GM12878 (cell line): ENCODE measurements at regions not wholly inside any gene's neighbourhood (a gene's known extent, or its start where the extent isn't known, plus 50 kb on each side); places are given as distances from the start of the nearest gene placed in this dataset.

Source experiments
- ATAC-seq: fragments of 200-7000 bp; cut with Tn5 transposase; 3 replicates; pipeline ENCODE4 v1.9.1; 2020; ENCODE audit warnings: mild to moderate bottlenecking, moderate library complexity
- BruUV-seq: library from RNA; stranded (reverse); fragments of 400-500 nt; replicated peaks from 2 replicates; lab custom pipeline; 2021; lab: Mats Ljungman, UMichigan
- CTCF ChIA-PET: fragments of 300-600 bp; sonication (Branson Sonifier 250); formaldehyde crosslinking; extraction: SDS; loops from one replicate; lab custom pipeline; 2021; ENCODE audit warnings: inconsistent platforms; lab: Yijun Ruan, JAX
- POLR2A ChIA-PET: fragments of 350-600 bp; formaldehyde crosslinking; extraction: SDS; loops from one replicate; lab custom pipeline; 2021; ENCODE audit warnings: inconsistent platforms; lab: Charles Lee
- RAD21 ChIA-PET: fragments of 300-600 bp; sonication (Branson Sonifier 250); formaldehyde crosslinking; loops from one replicate; lab custom pipeline; 2023; ENCODE audit warnings: antibody characterized with exemption; ENCODE audit not compliant: unreplicated experiment; lab: Charles Lee
- SMC1A ChIA-PET: fragments of 300-600 bp; sonication (Branson Sonifier 250); formaldehyde crosslinking; loops from one replicate; lab custom pipeline; 2023; ENCODE audit not compliant: unreplicated experiment, uncharacterized antibody; lab: Charles Lee
- DNase-seq: peaks from one replicate; pipeline ENCODE4 v3.0.0-alpha.2; 2011; ENCODE audit warnings: low read depth, low spot score
- FAIRE-seq: peaks from 3 replicates; lab custom pipeline; 2011; peaks lifted over from hg19 to GRCh38; lab: Jason Lieb, UNC
- H2AFZ ChIP-seq: 2 replicates; pipeline ENCODE4 v1.6.0; 2011; ENCODE audit warnings: low read depth, low read length, control low read depth; ENCODE audit not compliant: control insufficient read depth
- H3K27ac ChIP-seq: 2 replicates; pipeline ENCODE4 v1.5.1; 2011; ENCODE audit warnings: control low read depth; ENCODE audit not compliant: control insufficient read depth, insufficient read depth
- H3K27me3 ChIP-seq, 2 experiments: replicated peaks in 1 of 2; 2 replicates each; pipeline versions ENCODE4 v1.6.0 to v1.6.1; 2011; ENCODE audit warnings: low read length in 1 of 2; ENCODE audit not compliant: control insufficient read depth in 2 of 2, insufficient read depth in 2 of 2
- H3K36me3 ChIP-seq, 2 experiments: 2 replicates each; pipeline ENCODE4 v1.5.1; 2011; ENCODE audit warnings: low read length in 1 of 2; ENCODE audit not compliant: control insufficient read depth in 2 of 2, insufficient read depth in 2 of 2
- H3K4me1 ChIP-seq: 2 replicates; pipeline ENCODE4 v1.6.1; 2011; ENCODE audit warnings: mild to moderate bottlenecking, low read length, moderate library complexity, mixed read lengths; ENCODE audit not compliant: control insufficient read depth, insufficient read depth
- H3K4me2 ChIP-seq: 2 replicates; pipeline ENCODE4 v1.6.0; 2011; ENCODE audit warnings: control low read depth; ENCODE audit not compliant: control insufficient read depth, insufficient read depth
- H3K4me3 ChIP-seq: fragments of 200-600 bp; sonication (generic); 2 replicates; pipeline ENCODE4 v1.5.1; 2016
- H3K79me2 ChIP-seq: 2 replicates; pipeline ENCODE4 v1.6.0; 2011; ENCODE audit warnings: low read length; ENCODE audit not compliant: control insufficient read depth, insufficient read depth
- H3K9ac ChIP-seq: 2 replicates; pipeline ENCODE4 v1.8.0; 2011; ENCODE audit warnings: low read length, control low read depth, mixed read lengths; ENCODE audit not compliant: control insufficient read depth, insufficient read depth
- H3K9me3 ChIP-seq: replicated peaks from 3 replicates; pipeline ENCODE4 v1.5.1; 2011; ENCODE audit warnings: mild to moderate bottlenecking, low read length; ENCODE audit not compliant: control insufficient read depth, insufficient read depth
- H4K20me1 ChIP-seq: 2 replicates; pipeline ENCODE4 v1.6.0; 2011; ENCODE audit not compliant: control insufficient read depth, insufficient read depth
- IKZF1 ChIP-seq: fragments of 450-650 bp; conservative IDR thresholded peaks from 2 replicates; pipeline ENCODE4 v1.6.1; 2017; ENCODE audit warnings: antibody characterized with exemption, mild to moderate bottlenecking
- IKZF2 ChIP-seq, 2 experiments: fragments of 450-650 bp; IDR thresholded peaks; 2 replicates each; pipeline ENCODE4 v1.6.1; 2017; ENCODE audit warnings: mild to moderate bottlenecking in 2 of 2, moderate library complexity in 2 of 2
- WGBS: methylation state at CpG from one replicate; pipeline ENCODE4 v1.1.6; 2016; ENCODE audit warnings: low lambda C conversion rate; ENCODE audit not compliant: insufficient replicate concordance, insufficient coverage; ENCODE audit errors: missing lambda C conversion rate; 5-methylcytosine and 5-hydroxymethylcytosine counted together
- in situ Hi-C: fragments of 300-500 bp; cut with MboI; formaldehyde crosslinking; loops from 9 replicates; pipeline ENCODE4 v1.14.3; 2018; ENCODE audit warnings: mixed read lengths
- intact Hi-C: fragments of 100-400 bp; cut with micrococcal nuclease; formaldehyde crosslinking; loops from one replicate; pipeline ENCODE4 v1.14.2; 2022; ENCODE audit not compliant: unreplicated experiment
- TF ChIP-seq, protein P1 (sequence below): IDR thresholded peaks from 2 replicates; pipeline ENCODE4 v1.6.1; 2012; ENCODE audit warnings: low read depth, low read length, improper control_type of control experiment
- TF ChIP-seq, protein P2 (sequence below): fragments of 450-650 bp; IDR thresholded peaks from 2 replicates; pipeline ENCODE4 v1.6.1; 2017; ENCODE audit warnings: low read depth, mild to moderate bottlenecking, moderate library complexity
- TF ChIP-seq, protein P3 (sequence below): fragments of 450-650 bp; formaldehyde crosslinking; IDR thresholded peaks from 2 replicates; pipeline ENCODE4 v1.4.0; 2022; ENCODE audit warnings: mild to moderate bottlenecking, moderate library complexity

DNA sequence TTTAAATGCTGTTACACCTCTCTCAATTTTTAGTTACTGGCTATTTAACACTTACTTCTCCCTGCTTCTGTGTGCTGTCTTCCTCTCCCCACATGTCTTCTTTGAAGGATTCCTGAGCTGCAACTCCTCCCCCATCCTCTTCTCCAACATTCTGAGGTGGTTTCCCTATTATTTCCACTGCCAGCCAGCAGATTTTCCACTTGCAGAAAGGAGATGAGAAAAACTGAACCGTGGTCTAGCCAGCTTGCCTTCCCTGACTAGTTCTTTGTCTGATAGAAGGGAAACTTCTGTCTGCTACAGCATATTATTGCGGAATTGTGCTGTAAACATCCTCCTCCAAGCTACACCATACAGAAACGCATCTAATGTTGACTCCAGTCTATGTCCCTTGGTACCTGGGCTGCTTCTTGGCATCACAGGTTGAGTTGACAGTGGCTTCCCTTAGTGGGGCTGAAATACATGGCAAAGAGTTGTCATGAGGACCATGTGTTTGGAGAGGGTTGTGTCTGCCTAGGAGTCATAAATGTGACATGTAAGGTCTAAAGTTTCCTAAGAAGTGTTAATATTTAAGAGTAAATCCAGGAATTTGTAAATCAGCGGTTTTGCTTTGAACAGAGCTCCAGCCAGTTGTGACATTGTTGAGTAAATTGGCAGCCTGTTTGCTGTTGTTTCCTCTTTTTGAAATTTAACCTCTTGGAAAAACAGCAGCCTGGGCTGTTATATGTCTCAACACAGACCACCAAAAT lies 68.3 kb upstream of the RND3 start:
- TF ChIP-seq IKZF2 (IDR thresholded peaks at IDR 0.05) = peak; percentile 11 to 27; a peak in 1 of 4 replicates
- TF ChIP-seq, protein P1, sequence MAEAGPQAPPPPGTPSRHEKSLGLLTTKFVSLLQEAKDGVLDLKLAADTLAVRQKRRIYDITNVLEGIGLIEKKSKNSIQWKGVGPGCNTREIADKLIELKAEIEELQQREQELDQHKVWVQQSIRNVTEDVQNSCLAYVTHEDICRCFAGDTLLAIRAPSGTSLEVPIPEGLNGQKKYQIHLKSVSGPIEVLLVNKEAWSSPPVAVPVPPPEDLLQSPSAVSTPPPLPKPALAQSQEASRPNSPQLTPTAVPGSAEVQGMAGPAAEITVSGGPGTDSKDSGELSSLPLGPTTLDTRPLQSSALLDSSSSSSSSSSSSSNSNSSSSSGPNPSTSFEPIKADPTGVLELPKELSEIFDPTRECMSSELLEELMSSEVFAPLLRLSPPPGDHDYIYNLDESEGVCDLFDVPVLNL = no peak
- TF ChIP-seq IKZF1 = peak; percentile 42; the same call in 1 of the 2 replicates
- TF ChIP-seq, protein P2, sequence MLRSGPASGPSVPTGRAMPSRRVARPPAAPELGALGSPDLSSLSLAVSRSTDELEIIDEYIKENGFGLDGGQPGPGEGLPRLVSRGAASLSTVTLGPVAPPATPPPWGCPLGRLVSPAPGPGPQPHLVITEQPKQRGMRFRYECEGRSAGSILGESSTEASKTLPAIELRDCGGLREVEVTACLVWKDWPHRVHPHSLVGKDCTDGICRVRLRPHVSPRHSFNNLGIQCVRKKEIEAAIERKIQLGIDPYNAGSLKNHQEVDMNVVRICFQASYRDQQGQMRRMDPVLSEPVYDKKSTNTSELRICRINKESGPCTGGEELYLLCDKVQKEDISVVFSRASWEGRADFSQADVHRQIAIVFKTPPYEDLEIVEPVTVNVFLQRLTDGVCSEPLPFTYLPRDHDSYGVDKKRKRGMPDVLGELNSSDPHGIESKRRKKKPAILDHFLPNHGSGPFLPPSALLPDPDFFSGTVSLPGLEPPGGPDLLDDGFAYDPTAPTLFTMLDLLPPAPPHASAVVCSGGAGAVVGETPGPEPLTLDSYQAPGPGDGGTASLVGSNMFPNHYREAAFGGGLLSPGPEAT = peak; percentile 26; the same call in 1 of the 2 replicates
- TF ChIP-seq, protein P3, sequence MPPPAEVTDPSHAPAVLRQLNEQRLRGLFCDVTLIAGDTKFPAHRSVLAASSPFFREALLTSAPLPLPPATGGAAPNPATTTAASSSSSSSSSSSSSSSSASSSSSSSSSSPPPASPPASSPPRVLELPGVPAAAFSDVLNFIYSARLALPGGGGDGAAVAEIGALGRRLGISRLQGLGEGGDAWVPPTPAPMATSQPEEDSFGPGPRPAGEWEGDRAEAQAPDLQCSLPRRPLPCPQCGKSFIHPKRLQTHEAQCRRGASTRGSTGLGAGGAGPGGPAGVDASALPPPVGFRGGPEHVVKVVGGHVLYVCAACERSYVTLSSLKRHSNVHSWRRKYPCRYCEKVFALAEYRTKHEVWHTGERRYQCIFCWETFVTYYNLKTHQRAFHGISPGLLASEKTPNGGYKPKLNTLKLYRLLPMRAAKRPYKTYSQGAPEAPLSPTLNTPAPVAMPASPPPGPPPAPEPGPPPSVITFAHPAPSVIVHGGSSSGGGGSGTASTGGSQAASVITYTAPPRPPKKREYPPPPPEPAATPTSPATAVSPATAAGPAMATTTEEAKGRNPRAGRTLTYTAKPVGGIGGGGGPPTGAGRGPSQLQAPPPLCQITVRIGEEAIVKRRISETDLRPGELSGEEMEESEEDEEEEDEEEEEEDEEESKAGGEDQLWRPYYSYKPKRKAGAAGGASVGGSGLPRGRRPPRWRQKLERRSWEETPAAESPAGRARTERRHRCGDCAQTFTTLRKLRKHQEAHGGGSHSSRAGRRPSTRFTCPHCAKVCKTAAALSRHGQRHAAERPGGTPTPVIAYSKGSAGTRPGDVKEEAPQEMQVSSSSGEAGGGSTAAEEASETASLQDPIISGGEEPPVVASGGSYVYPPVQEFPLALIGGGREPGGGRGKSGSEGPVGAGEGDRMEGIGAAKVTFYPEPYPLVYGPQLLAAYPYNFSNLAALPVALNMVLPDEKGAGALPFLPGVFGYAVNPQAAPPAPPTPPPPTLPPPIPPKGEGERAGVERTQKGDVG (CRISPR knock-in tag) = no peak
- ChIA-PET RAD21 (interaction anchor here (0.9 to 5.6 kb wide), 18 partner anchors 13 to 79 kb away, joined by 3 to 24 read pairs (median 5); no protein-coding TSS in a partner anchor), CTCF (interaction anchor here (0.7 to 2.9 kb wide), 20 partner anchors 9 to 131 kb away, joined by 3 to 13 read pairs (median 4); no protein-coding TSS in a partner anchor), POLR2A (interaction anchor here (0.6 to 1.7 kb wide), 8 partner anchors 9 to 190 kb away, joined by 3 to 6 read pairs (median 4); no protein-coding TSS in a partner anchor), SMC1A (interaction anchor here (0.7 to 6.8 kb wide), 18 partner anchors 8 to 131 kb away, joined by 3 to 100 read pairs (median 5); no protein-coding TSS in a partner anchor)
- Histone ChIP-seq H2AFZ (no peak overlapping the region), H3K9me3 (no peaks in the 10 kb centered on the region), H3K4me1 (no peaks in the 10 kb centered on the region), H3K9ac (no peak overlapping the region), H3K27me3 (no peaks in the 10 kb centered on the region), H3K27ac (no peak overlapping the region), H3K4me2 (no peak overlapping the region), H4K20me1 (no peaks in the 10 kb centered on the region), H3K36me3 (no peaks in the 10 kb centered on the region), H3K4me3 (no peak overlapping the region), H3K79me2 (no peaks in the 10 kb centered on the region)
- intact Hi-C loops = no loop called here
- 2% methylated on average over 4 of the region's 4 CpGs for WGBS
- FAIRE-seq (no peak), ATAC-seq (peak; percentile 63), DNase-seq (no peak)
- BruUV-seq = no TSS peak
- in situ Hi-C loops = no loop called here
